HCT116 (cell line): ENCODE measurements at regions not wholly inside any gene's neighbourhood (a gene's known extent, or its start where the extent isn't known, plus 50 kb on each side); places are given as distances from the start of the nearest gene placed in this dataset.
A peak's percentile ranks its signal among the peaks of the same experiment; 100 is the strongest.
"Not testable (repeated sequence)": the region's sequence is repeated elsewhere in the genome, so short reads cannot be mapped to it uniquely, and the experiment has no call there.

Experiments used
- ATAC-seq: fragments of 200-7000 bp; cut with Tn5 transposase; 2 replicates; pipeline ENCODE4 v1.9.1; 2020; ENCODE audit warnings: mild to moderate bottlenecking, moderate library complexity
- BruUV-seq: library from RNA; stranded (reverse); fragments of 400-500 nt; replicated peaks from 2 replicates; lab custom pipeline; 2021; lab: Mats Ljungman, UMichigan
- CTCF ChIA-PET: fragments of 300-600 bp; sonication (Branson Sonifier 250); formaldehyde crosslinking; loops from one replicate; lab custom pipeline; 2021; ENCODE audit warnings: antibody characterized with exemption; lab: Charles Lee
- POLR2A ChIA-PET: fragments of 300-600, 350-600 bp; sonication (Branson Sonifier 250); formaldehyde crosslinking; loops from one replicate; lab custom pipeline; 2021; ENCODE audit warnings: antibody characterized with exemption; lab: Charles Lee
- RAD21 ChIA-PET, 2 experiments: fragments of 300-600 bp; sonication (Branson Sonifier 250); formaldehyde crosslinking; loops; one replicate each; lab custom pipeline; 2023; ENCODE audit warnings: low total read pairs in 2 of 2; ENCODE audit not compliant: uncharacterized antibody in 2 of 2, unreplicated experiment in 2 of 2, low non-redundant PET in 1 of 2; lab: Charles Lee
- DNase-seq: peaks from one replicate; pipeline ENCODE4 v3.0.0-alpha.2; 2010; ENCODE audit warnings: low read depth, low spot score
- H2AFZ ChIP-seq: fragments of 200-600 bp; shearing (Covaris generic), sonication (generic); 2 replicates; pipeline ENCODE4 v1.6.1; 2017; ENCODE audit warnings: low read depth, mixed run types, mixed read lengths, antibody characterized with exemption, low read length; ENCODE audit not compliant: poor library complexity, severe bottlenecking
- H3K27ac ChIP-seq: 2 replicates; pipeline ENCODE4 v1.5.1; 2012; ENCODE audit warnings: low read depth, low read length
- H3K27me3 ChIP-seq: fragments of 200-600 bp; sonication (generic); 2 replicates; pipeline ENCODE4 v1.6.1; 2016; ENCODE audit warnings: mixed run types, low read length, mixed read lengths; ENCODE audit not compliant: insufficient read depth
- H3K36me3 ChIP-seq, 2 experiments: fragments of 200-500 bp in 1 of 2; fragments of 200-600 bp in 1 of 2; sonication (Bioruptor generic) in 1 of 2; sonication (generic) in 1 of 2; 2 replicates each; pipeline versions ENCODE4 v1.5.1 to v1.6.1; 2014 to 2016; ENCODE audit warnings: low read length in 2 of 2, inconsistent platforms in 1 of 2, mixed read lengths in 1 of 2, mixed run types in 1 of 2; ENCODE audit not compliant: insufficient read depth in 2 of 2, control insufficient read depth in 1 of 2
- H3K4me1 ChIP-seq, 2 experiments: fragments of 200-600 bp in 1 of 2; sonication (generic) in 1 of 2; 2 replicates each; pipeline versions ENCODE4 v1.5.1 to v1.6.1; 2012 to 2017; ENCODE audit warnings: low read length in 2 of 2, inconsistent platforms in 1 of 2, mild to moderate bottlenecking in 1 of 2, mixed read lengths in 1 of 2, mixed run types in 1 of 2, moderate library complexity in 1 of 2; ENCODE audit not compliant: insufficient read depth in 2 of 2, control insufficient read depth in 1 of 2
- H3K4me2 ChIP-seq: fragments of 200-600 bp; sonication (generic); 2 replicates; pipeline ENCODE4 v1.6.1; 2017; ENCODE audit warnings: mixed run types, low read length, mixed read lengths
- H3K4me3 ChIP-seq, 2 experiments: fragments of 200-600 bp in 1 of 2; sonication (generic) in 1 of 2; replicated peaks in 1 of 2; 2 replicates each; pipeline ENCODE4 v1.5.1; 2011 to 2016; ENCODE audit warnings: low read length in 2 of 2, control low read depth in 1 of 2, low read depth in 1 of 2, mild to moderate bottlenecking in 1 of 2, mixed read lengths in 1 of 2, mixed run types in 1 of 2
- H3K79me2 ChIP-seq: fragments of 200-600 bp; sonication (generic); 2 replicates; pipeline ENCODE4 v1.6.1; 2017; ENCODE audit warnings: mild to moderate bottlenecking, mixed run types, low read length, moderate library complexity, mixed read lengths; ENCODE audit not compliant: insufficient read depth
- H3K9ac ChIP-seq: fragments of 200-600 bp; sonication (generic); 2 replicates; pipeline ENCODE4 v1.6.1; 2016; ENCODE audit warnings: low read length, mixed read lengths
- H3K9me2 ChIP-seq: fragments of 200-600 bp; sonication (generic), shearing (Covaris generic); 2 replicates; pipeline ENCODE4 v1.6.1; 2017; ENCODE audit warnings: mixed run types, mild to moderate bottlenecking, moderate library complexity; ENCODE audit not compliant: insufficient read depth
- H3K9me3 ChIP-seq, 2 experiments: fragments of 200-500 bp in 1 of 2; fragments of 200-600 bp in 1 of 2; sonication (Bioruptor generic) in 1 of 2; sonication (generic) in 1 of 2; 2 replicates each; pipeline ENCODE4 v1.6.1; 2014 to 2017; ENCODE audit warnings: low read length in 2 of 2, mixed read lengths in 2 of 2, inconsistent platforms in 1 of 2, low read depth in 1 of 2, mild to moderate bottlenecking in 1 of 2, mixed run types in 1 of 2, moderate library complexity in 1 of 2; ENCODE audit not compliant: control insufficient read depth in 1 of 2, insufficient read depth in 1 of 2
- H4K20me1 ChIP-seq: fragments of 200-600 bp; sonication (generic), shearing (Covaris generic); 2 replicates; pipeline ENCODE4 v1.6.1; 2017; ENCODE audit warnings: mixed run types, mild to moderate bottlenecking, moderate library complexity; ENCODE audit not compliant: insufficient read depth
- intact Hi-C: fragments of 100-400 bp; cut with micrococcal nuclease; formaldehyde crosslinking; loops from 2 replicates; pipeline ENCODE4 v1.10.0; 2022

GRCh38 chr1:83246780-83247179 is 752.2 kb downstream of the TTLL7 start:
- RAD21 ChIA-PET, H3K79me2 ChIP-seq, DNase-seq, H3K27me3 ChIP-seq, ATAC-seq, H3K9me3 ChIP-seq, intact Hi-C loops, H4K20me1 ChIP-seq, BruUV-seq, CTCF ChIA-PET, H3K36me3 ChIP-seq, H3K27ac ChIP-seq, H2AFZ ChIP-seq, H3K9ac ChIP-seq, H3K9me2 ChIP-seq, POLR2A ChIA-PET, H3K4me2 ChIP-seq, H3K4me3 ChIP-seq, H3K4me1 ChIP-seq: not testable (repeated sequence)

- H3K4me1 ChIP-seq, H3K9me2 ChIP-seq, CTCF ChIA-PET, H2AFZ ChIP-seq, H3K27ac ChIP-seq, H3K4me2 ChIP-seq, DNase-seq, H3K4me3 ChIP-seq, H4K20me1 ChIP-seq, H3K79me2 ChIP-seq, H3K9ac ChIP-seq, H3K36me3 ChIP-seq, RAD21 ChIA-PET, H3K27me3 ChIP-seq, BruUV-seq, intact Hi-C loops, H3K9me3 ChIP-seq, POLR2A ChIA-PET: not testable (repeated sequence)
- 0 out of 2 replicates have a peak, but pooled peaks have one; percentile 36 for ATAC-seq
Observed at GRCh38 chr1:83244832-83245231, 754.1 kb downstream of the TTLL7 start.

GRCh38 chr1:83239568-83239967 is 759.4 kb downstream of the TTLL7 start:
- ATAC-seq, POLR2A ChIA-PET, H3K27ac ChIP-seq, H3K9me3 ChIP-seq, H3K9ac ChIP-seq, H3K27me3 ChIP-seq, H3K79me2 ChIP-seq, H3K4me3 ChIP-seq, intact Hi-C loops, H3K4me1 ChIP-seq, H4K20me1 ChIP-seq, CTCF ChIA-PET, DNase-seq, BruUV-seq, H3K4me2 ChIP-seq, H2AFZ ChIP-seq, H3K9me2 ChIP-seq, H3K36me3 ChIP-seq, RAD21 ChIA-PET: not testable (repeated sequence)

GRCh38 chr1:83238654-83239053 is 760.3 kb downstream of the TTLL7 start:
- H3K27me3 ChIP-seq, RAD21 ChIA-PET, H4K20me1 ChIP-seq, POLR2A ChIA-PET, H3K27ac ChIP-seq, ATAC-seq, H3K4me2 ChIP-seq, H2AFZ ChIP-seq, H3K9me2 ChIP-seq, H3K4me1 ChIP-seq, DNase-seq, H3K9me3 ChIP-seq, H3K79me2 ChIP-seq, CTCF ChIA-PET, intact Hi-C loops, H3K9ac ChIP-seq, BruUV-seq, H3K4me3 ChIP-seq, H3K36me3 ChIP-seq: not testable (repeated sequence)

GRCh38 chr1:83219788-83220187 is 779.1 kb downstream of the TTLL7 start:
- H3K27me3 ChIP-seq, CTCF ChIA-PET, H3K9me3 ChIP-seq, H3K4me2 ChIP-seq, H3K79me2 ChIP-seq, H2AFZ ChIP-seq, BruUV-seq, intact Hi-C loops, DNase-seq, H3K4me1 ChIP-seq, POLR2A ChIA-PET, H3K27ac ChIP-seq, H3K9me2 ChIP-seq, H4K20me1 ChIP-seq, RAD21 ChIA-PET, H3K36me3 ChIP-seq, H3K9ac ChIP-seq, ATAC-seq, H3K4me3 ChIP-seq: not testable (repeated sequence)
